AG09309 (cell line): ENCODE measurements at regions not wholly inside any gene's neighbourhood (a gene's known extent, or its start where the extent isn't known, plus 50 kb on each side); places are given as distances from the start of the nearest gene placed in this dataset.

Source experiments
- DNase-seq: peaks from one replicate; pipeline ENCODE4 v3.0.0-alpha.2; 2010; ENCODE audit warnings: low read depth
- H3K4me3 ChIP-seq: 2 replicates; pipeline ENCODE4 v1.5.1; 2011; ENCODE audit warnings: mild to moderate bottlenecking, low read depth, low read length, moderate library complexity; ENCODE audit not compliant: control insufficient read depth
- CTCF ChIP-seq: IDR thresholded peaks from 2 replicates; pipeline ENCODE4 v1.5.1; 2011; ENCODE audit warnings: mild to moderate bottlenecking, low read depth, low read length, inconsistent platforms; ENCODE audit not compliant: insufficient read depth, control insufficient read depth; ENCODE audit errors: missing control alignments

GRCh38 chr2:19503915-19504314 lies 145.5 kb upstream of the OSR1 start:
- DNase-seq: no peak
- H3K4me3 ChIP-seq: no peak overlapping the region
- TF ChIP-seq CTCF: no peak

- DNase-seq: no peak
- H3K4me3 ChIP-seq: no peak overlapping the region
- no peak for TF ChIP-seq CTCF
These were observed 145.0 kb upstream of the OSR1 start for GRCh38 chr2:19503406-19503805.

GRCh38 chr2:19500126-19500525 lies 141.7 kb upstream of the OSR1 start:
- no peak for DNase-seq
- no peak overlapping the region for H3K4me3 ChIP-seq
- no peak for TF ChIP-seq CTCF

- DNase-seq: no peak
- H3K4me3 ChIP-seq: no peak overlapping the region
- no peak for TF ChIP-seq CTCF
These were observed 138.2 kb upstream of the OSR1 start for GRCh38 chr2:19496646-19497045.

GRCh38 chr2:19494241-19494640 lies 135.8 kb upstream of the OSR1 start:
- no peak for TF ChIP-seq CTCF
- no peak overlapping the region for H3K4me3 ChIP-seq
- no peak for DNase-seq

- no peak for TF ChIP-seq CTCF
- no peak overlapping the region for H3K4me3 ChIP-seq
- DNase-seq: no peak
These were observed 133.4 kb upstream of the OSR1 start for GRCh38 chr2:19491796-19492195.

GRCh38 chr2:19490846-19491435 lies 132.5 kb upstream of the OSR1 start:
- no peak for TF ChIP-seq CTCF
- H3K4me3 ChIP-seq: no peak overlapping the region

More at GRCh38 chr2:19490846-19491435, 132.5 kb upstream of the OSR1 start:
- no peak for DNase-seq
